Endothelial cell of umbilical vein (primary cell): ENCODE measurements at regions not wholly inside any gene's neighbourhood (a gene's known extent, or its start where the extent isn't known, plus 50 kb on each side); places are given as distances from the start of the nearest gene placed in this dataset.
A peak's percentile ranks its signal among the peaks of the same experiment; 100 is the strongest.

ENCODE experiments used
- BruUV-seq: library from RNA; stranded (reverse); fragments of 400-500 nt; replicated peaks from 2 replicates; lab custom pipeline; 2021; lab: Mats Ljungman, UMichigan
- CTCF ChIA-PET: fragments of 300-600, 350-600 bp; sonication (Branson Sonifier 250); formaldehyde crosslinking; loops from one replicate; lab custom pipeline; 2021; ENCODE audit warnings: antibody characterized with exemption, inconsistent platforms; lab: Charles Lee
- POLR2A ChIA-PET: fragments of 300-600, 350-600 bp; sonication (Branson Sonifier 250); formaldehyde crosslinking; loops from one replicate; lab custom pipeline; 2021; ENCODE audit warnings: antibody characterized with exemption, inconsistent platforms; lab: Charles Lee
- DNase-seq: peaks from one replicate; pipeline ENCODE4 v3.0.0-alpha.2; 2011; ENCODE audit warnings: low read depth, low spot score
- FAIRE-seq: peaks from 2 replicates; lab custom pipeline; 2011; peaks lifted over from hg19 to GRCh38; lab: Jason Lieb, UNC
- H2AFZ ChIP-seq: 2 replicates; pipeline ENCODE4 v1.6.0; 2012; ENCODE audit warnings: low read depth, low read length, control low read depth, inconsistent platforms
- H3K27ac ChIP-seq: 2 replicates; pipeline ENCODE4 v1.5.1; 2011; ENCODE audit warnings: low read depth, mild to moderate bottlenecking, control low read depth, low read length, moderate library complexity; ENCODE audit not compliant: insufficient read depth
- H3K27me3 ChIP-seq, 2 experiments: 2 replicates each; pipeline versions ENCODE4 v1.6.0 to v1.6.1; 2011; ENCODE audit warnings: low read length in 2 of 2, mixed read lengths in 1 of 2; ENCODE audit not compliant: control insufficient read depth in 2 of 2, insufficient read depth in 2 of 2
- H3K36me3 ChIP-seq, 2 experiments: 2 replicates in 1 of 2; 3 replicates in 1 of 2; pipeline ENCODE4 v1.5.1; 2011; ENCODE audit warnings: low read length in 2 of 2, mild to moderate bottlenecking in 1 of 2, moderate library complexity in 1 of 2; ENCODE audit not compliant: control insufficient read depth in 2 of 2, insufficient read depth in 2 of 2; ENCODE audit errors: extremely low read depth in 1 of 2
- H3K4me1 ChIP-seq: 3 replicates; pipeline ENCODE4 v1.5.1; 2011; ENCODE audit warnings: mild to moderate bottlenecking, low read length; ENCODE audit not compliant: control insufficient read depth, insufficient read depth; ENCODE audit errors: extremely low read depth
- H3K4me2 ChIP-seq: 2 replicates; pipeline ENCODE4 v1.6.1; 2011; ENCODE audit warnings: low read length, control low read depth, mixed read lengths; ENCODE audit not compliant: insufficient read depth
- H3K4me3 ChIP-seq, 3 experiments: fragments of 200-600 bp in 1 of 3; sonication (generic), shearing (Covaris generic) in 1 of 3; replicated peaks in 1 of 3; 2 replicates each; pipeline ENCODE4 v1.5.1; 2011 to 2016; ENCODE audit warnings: control low read depth in 3 of 3, low read length in 3 of 3, mild to moderate bottlenecking in 2 of 3, inconsistent platforms in 1 of 3, low read depth in 1 of 3, moderate library complexity in 1 of 3; ENCODE audit not compliant: insufficient read depth in 1 of 3
- H3K79me2 ChIP-seq: 2 replicates; pipeline ENCODE4 v1.6.0; 2012; ENCODE audit warnings: low read length, inconsistent platforms; ENCODE audit not compliant: control insufficient read depth, insufficient read depth
- H3K9ac ChIP-seq: replicated peaks from 2 replicates; pipeline ENCODE3; 2011; ENCODE audit warnings: low read length, control low read depth; ENCODE audit not compliant: insufficient read depth; ENCODE audit errors: extremely low read depth
- H3K9me1 ChIP-seq: replicated peaks from 3 replicates; pipeline ENCODE4 v1.6.0; 2011; ENCODE audit warnings: mild to moderate bottlenecking, low read length; ENCODE audit not compliant: control insufficient read depth, insufficient read depth; ENCODE audit errors: extremely low read depth
- H3K9me3 ChIP-seq: replicated peaks from 2 replicates; pipeline ENCODE4 v1.5.1; 2012; ENCODE audit warnings: low read length, inconsistent platforms; ENCODE audit not compliant: control insufficient read depth, insufficient read depth
- H4K20me1 ChIP-seq: replicated peaks from 2 replicates; pipeline ENCODE3; 2011; ENCODE audit warnings: mild to moderate bottlenecking, low read length; ENCODE audit not compliant: control insufficient read depth, insufficient read depth; ENCODE audit errors: extremely low read depth
- EZH2 ChIP-seq: IDR thresholded peaks from 2 replicates; pipeline ENCODE4 v1.6.1; 2012; ENCODE audit warnings: borderline replicate concordance, low read depth, mild to moderate bottlenecking, moderate library complexity, low read length, inconsistent platforms; ENCODE audit not compliant: severe bottlenecking
- FOS ChIP-seq: IDR thresholded peaks from 2 replicates; pipeline ENCODE4 v1.6.1; 2011; ENCODE audit warnings: mild to moderate bottlenecking, low read length, moderate library complexity, borderline replicate concordance; ENCODE audit not compliant: insufficient read depth
- GATA2 ChIP-seq: IDR thresholded peaks from 2 replicates; pipeline ENCODE4 v1.7.0; 2011; ENCODE audit warnings: low read depth, mild to moderate bottlenecking, moderate library complexity, mixed read lengths, low read length; ENCODE audit not compliant: insufficient read length, insufficient read depth
- JUN ChIP-seq: IDR thresholded peaks from 2 replicates; pipeline ENCODE4 v1.6.1; 2011; ENCODE audit warnings: borderline replicate concordance, low read depth; ENCODE audit not compliant: insufficient read length, insufficient read depth
- MYC ChIP-seq: IDR thresholded peaks from one replicate; pipeline ENCODE4 v1.6.1; 2011; ENCODE audit warnings: mild to moderate bottlenecking, low read depth, low read length
- POLR2A ChIP-seq: IDR thresholded peaks from 2 replicates; pipeline ENCODE4 v1.6.1; 2012; ENCODE audit warnings: low read depth, mild to moderate bottlenecking, control low read depth, low read length
- POLR2AphosphoS5 ChIP-seq: IDR thresholded peaks from 2 replicates; pipeline ENCODE4 v1.6.1; 2012; ENCODE audit warnings: low read depth, mild to moderate bottlenecking, control low read depth, low read length, moderate library complexity; ENCODE audit not compliant: insufficient read depth
- dilution Hi-C: fragments of 300-500 bp; cut with MboI; formaldehyde crosslinking; loops from one replicate; pipeline ENCODE4 v1.15.0; 2019; ENCODE audit warnings: low sequenced_read_pairs; ENCODE audit not compliant: extremely low pct_ligation_motif_present
- intact Hi-C: fragments of 100-400 bp; cut with micrococcal nuclease; formaldehyde crosslinking; loops from one replicate; pipeline ENCODE4 v1.10.0; 2022
- TF ChIP-seq, protein P1 (sequence below): IDR thresholded peaks from 2 replicates; pipeline ENCODE4 v1.6.1; 2011; ENCODE audit not compliant: insufficient read depth, insufficient read length
- TF ChIP-seq, protein P2 (sequence below), 2 donors: IDR thresholded peaks; 1 replicate in 1 of 2; 2 replicates in 1 of 2; pipeline ENCODE4 v1.5.1; 2011; ENCODE audit warnings: low read length in 2 of 2, mild to moderate bottlenecking in 2 of 2, moderate library complexity in 2 of 2, control low read depth in 1 of 2, inconsistent platforms in 1 of 2, low read depth in 1 of 2; ENCODE audit not compliant: insufficient read depth in 1 of 2; ENCODE audit errors: extremely low read depth in 1 of 2

DNA sequence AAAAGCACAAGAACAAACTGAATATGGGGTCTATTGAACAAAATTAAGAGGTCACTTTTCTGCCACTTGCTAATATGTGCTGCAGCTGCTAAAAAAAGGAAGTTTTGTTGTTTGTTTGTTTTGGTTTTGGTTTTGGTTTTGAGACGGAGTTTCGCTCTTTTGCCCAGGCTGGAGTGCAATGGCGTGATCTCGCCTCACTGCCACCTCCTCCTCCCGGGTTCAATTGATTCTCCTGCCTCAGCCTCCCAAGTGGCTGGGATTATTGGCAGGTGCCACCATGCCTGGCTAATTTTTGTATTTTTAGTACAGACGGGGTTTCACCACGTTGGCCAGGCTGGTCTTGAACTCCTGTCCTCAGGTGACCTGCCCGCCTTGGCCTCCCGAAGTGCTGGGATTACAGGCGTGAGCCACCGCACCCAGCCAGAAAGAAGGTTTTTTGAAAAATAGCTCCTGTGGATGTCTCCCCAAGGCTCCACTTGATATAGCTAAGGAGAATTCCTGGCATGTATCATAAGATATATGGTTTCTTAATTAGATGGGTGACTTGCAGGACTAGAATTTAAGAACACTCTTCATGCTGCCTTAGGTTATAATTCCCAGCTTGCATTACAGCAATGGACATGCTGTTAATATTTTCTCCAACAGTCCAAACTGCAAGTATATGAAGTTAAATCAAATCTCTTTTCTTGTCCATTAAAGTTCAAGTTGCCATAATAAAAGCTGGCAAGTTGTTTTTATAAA, 237.6 kb upstream of the AMIGO2 start:
- ChIA-PET POLR2A (no interaction called here), CTCF (interaction anchor here (1.2 to 2.7 kb wide), 4 partner anchors 11 to 369 kb away, joined by 3 to 14 read pairs (median 6); no protein-coding TSS in a partner anchor)
- BruUV-seq: no TSS peak
- Histone ChIP-seq H3K4me2 (peak overlapping the region; percentile 18), H3K4me3 (no peak overlapping the region), H3K27ac (no peak overlapping the region), H4K20me1 (no peaks in the 10 kb centered on the region), H3K4me1 (peaks cover 20% of the 10 kb centered on the region), H3K36me3 (no peaks in the 10 kb centered on the region), H2AFZ (no peak overlapping the region), H3K9me3 (no peaks in the 10 kb centered on the region), H3K9me1 (peaks cover 2% of the 10 kb centered on the region), H3K27me3 (no peaks in the 10 kb centered on the region), H3K9ac (no peak overlapping the region), H3K79me2 (no peaks in the 10 kb centered on the region)
- intact Hi-C loops: no loop called here
- FAIRE-seq (no peak), DNase-seq (no peak)
- dilution Hi-C loops: no loop called here
- no peak for TF ChIP-seq POLR2AphosphoS5
- TF ChIP-seq MYC: no peak
- TF ChIP-seq POLR2A: no peak
- TF ChIP-seq, protein P1, sequence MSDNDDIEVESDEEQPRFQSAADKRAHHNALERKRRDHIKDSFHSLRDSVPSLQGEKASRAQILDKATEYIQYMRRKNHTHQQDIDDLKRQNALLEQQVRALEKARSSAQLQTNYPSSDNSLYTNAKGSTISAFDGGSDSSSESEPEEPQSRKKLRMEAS: no peak
- TF ChIP-seq, protein P2, sequence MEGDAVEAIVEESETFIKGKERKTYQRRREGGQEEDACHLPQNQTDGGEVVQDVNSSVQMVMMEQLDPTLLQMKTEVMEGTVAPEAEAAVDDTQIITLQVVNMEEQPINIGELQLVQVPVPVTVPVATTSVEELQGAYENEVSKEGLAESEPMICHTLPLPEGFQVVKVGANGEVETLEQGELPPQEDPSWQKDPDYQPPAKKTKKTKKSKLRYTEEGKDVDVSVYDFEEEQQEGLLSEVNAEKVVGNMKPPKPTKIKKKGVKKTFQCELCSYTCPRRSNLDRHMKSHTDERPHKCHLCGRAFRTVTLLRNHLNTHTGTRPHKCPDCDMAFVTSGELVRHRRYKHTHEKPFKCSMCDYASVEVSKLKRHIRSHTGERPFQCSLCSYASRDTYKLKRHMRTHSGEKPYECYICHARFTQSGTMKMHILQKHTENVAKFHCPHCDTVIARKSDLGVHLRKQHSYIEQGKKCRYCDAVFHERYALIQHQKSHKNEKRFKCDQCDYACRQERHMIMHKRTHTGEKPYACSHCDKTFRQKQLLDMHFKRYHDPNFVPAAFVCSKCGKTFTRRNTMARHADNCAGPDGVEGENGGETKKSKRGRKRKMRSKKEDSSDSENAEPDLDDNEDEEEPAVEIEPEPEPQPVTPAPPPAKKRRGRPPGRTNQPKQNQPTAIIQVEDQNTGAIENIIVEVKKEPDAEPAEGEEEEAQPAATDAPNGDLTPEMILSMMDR (IDR thresholded peaks at IDR 0.05; ENCODE audit: extremely low read depth in 1 of 2, insufficient read depth in 1 of 2, low read depth in 1 of 2, low read length in 2 of 2): no peak
- TF ChIP-seq JUN: no peak
- no peak for TF ChIP-seq EZH2
- TF ChIP-seq FOS: no peak
- no peak for TF ChIP-seq GATA2
